Activated CD8-positive, alpha-beta memory T cell treated with anti-CD3 and anti-CD28 coated beads, Interleukin-2, amount 50 U/mL, for 4 hours (primary cell): ENCODE measurements at regions not wholly inside any gene's neighbourhood (a gene's known extent, or its start where the extent isn't known, plus 50 kb on each side); places are given as distances from the start of the nearest gene placed in this dataset.
"Not testable (repeated sequence)": the region's sequence is repeated elsewhere in the genome, so short reads cannot be mapped to it uniquely, and the experiment has no call there.

Experiments
- DNase-seq: peaks from one replicate; pipeline ENCODE4 v3.0.0-alpha.2; 2020

GRCh38 chr6:84912472-84913322, 148.3 kb upstream of the TBX18 start:
- DNase-seq: no peak

- DNase-seq: no peak
Measured at GRCh38 chr6:84910906-84911607, 146.7 kb upstream of the TBX18 start.

- no peak for DNase-seq
Measured at GRCh38 chr6:84908304-84908904, 144.0 kb upstream of the TBX18 start.

DNA sequence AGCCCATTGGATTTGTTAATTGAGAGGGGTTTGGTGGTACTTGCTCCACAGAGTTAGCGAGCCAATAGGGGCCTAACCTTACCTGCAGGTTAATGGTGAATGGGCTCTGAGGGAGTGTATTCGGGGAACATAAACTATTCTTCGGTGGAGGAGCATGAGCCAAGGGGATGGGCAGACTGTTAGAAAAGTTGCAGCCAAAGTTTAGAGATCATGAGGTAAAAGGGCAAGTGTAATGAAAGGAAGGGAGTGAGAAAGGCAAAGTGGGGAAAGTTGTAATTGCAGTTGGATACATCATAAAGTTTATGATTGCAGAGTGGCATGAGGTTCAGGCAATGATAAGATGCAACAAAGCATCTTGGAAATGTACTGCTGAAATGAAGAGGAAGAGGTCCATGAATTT, 142.1 kb upstream of the TBX18 start:
- DNase-seq: no peak

GRCh38 chr6:84905823-84906222, 141.4 kb upstream of the TBX18 start:
- DNase-seq: no peak

GRCh38 chr6:84902354-84902928, 138.0 kb upstream of the TBX18 start:
- DNase-seq: no peak

- no peak for DNase-seq
Measured at GRCh38 chr6:84897988-84898594, 133.7 kb upstream of the TBX18 start.

- no peak for DNase-seq
Measured at GRCh38 chr6:84897011-84897410, 132.6 kb upstream of the TBX18 start.

GRCh38 chr6:84892671-84893070, 128.3 kb upstream of the TBX18 start:
- DNase-seq: no peak

- DNase-seq: no peak
Measured at GRCh38 chr6:84882768-84883766, 118.7 kb upstream of the TBX18 start.

GRCh38 chr6:84879385-84879784, 115.0 kb upstream of the TBX18 start:
- not testable (repeated sequence) for DNase-seq

- DNase-seq: no peak
Measured at GRCh38 chr6:84877515-84878210, 113.3 kb upstream of the TBX18 start.

GRCh38 chr6:84876723-84877514, 112.5 kb upstream of the TBX18 start:
- no peak for DNase-seq

- no peak for DNase-seq
Measured at GRCh38 chr6:84872996-84873723, 108.8 kb upstream of the TBX18 start.

- DNase-seq: no peak
Measured at GRCh38 chr6:84871925-84872324, 107.5 kb upstream of the TBX18 start.

DNA sequence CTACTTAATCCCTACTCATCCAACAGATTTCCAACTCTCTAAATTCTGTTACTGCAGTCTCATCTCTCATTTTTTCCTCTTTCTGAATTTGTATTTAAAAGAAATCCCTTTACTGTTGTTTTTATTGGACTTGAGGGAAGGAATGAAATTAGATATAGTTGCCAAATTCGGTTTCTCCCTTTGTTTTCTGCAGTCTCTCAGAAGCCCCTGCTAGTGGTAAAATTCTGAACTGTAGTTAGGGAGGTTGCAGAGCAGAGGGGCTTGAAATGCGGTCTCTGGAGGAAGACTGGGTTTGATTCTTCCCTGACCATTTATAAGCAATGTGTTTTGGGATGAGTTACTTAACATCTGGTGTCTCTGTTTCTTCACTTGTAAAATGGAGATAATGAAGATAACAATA, 106.3 kb upstream of the TBX18 start:
- DNase-seq: no peak

- no peak for DNase-seq
Measured at GRCh38 chr6:84868149-84868548, 103.8 kb upstream of the TBX18 start.

DNA sequence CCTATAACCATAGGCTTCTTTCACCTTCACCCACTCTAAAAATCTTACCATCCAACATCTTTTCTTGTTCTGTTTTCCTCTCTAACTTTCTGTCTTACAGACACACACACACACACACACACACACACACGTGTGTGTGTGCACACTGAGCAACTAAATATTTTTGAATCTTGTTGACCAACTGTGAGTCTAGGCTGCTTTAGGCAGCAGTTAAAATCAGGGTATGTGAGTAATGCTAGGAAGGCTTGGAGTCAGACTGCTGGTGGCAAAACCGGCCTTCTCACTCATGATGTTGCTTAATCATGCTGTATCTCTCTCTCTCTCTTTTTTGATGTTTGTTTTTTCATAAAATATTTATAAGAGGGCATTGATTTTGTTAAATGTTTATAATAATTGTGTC, 103.1 kb upstream of the TBX18 start:
- DNase-seq: no peak

GRCh38 chr6:84866715-84867114, 102.3 kb upstream of the TBX18 start:
- DNase-seq: no peak

GRCh38 chr6:84865372-84865771, 101.0 kb upstream of the TBX18 start:
- not testable (repeated sequence) for DNase-seq
